Pancreas (tissue), 10 donors: ENCODE measurements at regions not wholly inside any gene's neighbourhood (a gene's known extent, or its start where the extent isn't known, plus 50 kb on each side); places are given as distances from the start of the nearest gene placed in this dataset.

Source experiments
- ATAC-seq, 4 donors: fragments of 200-7000 bp; cut with Tn5 transposase; one replicate each; pipeline versions ENCODE4 v1.8.0 to v1.9.1; 2020; ENCODE audit warnings: mild to moderate bottlenecking in 4 of 4, moderate library complexity in 4 of 4
- DNase-seq, 6 donors: peaks; one replicate each; pipeline ENCODE4 v3.0.0-alpha.2; 2020
- FAIRE-seq: peaks from 2 replicates; lab custom pipeline; 2012; peaks lifted over from hg19 to GRCh38; lab: Jason Lieb, UNC
- H3K27ac ChIP-seq, 4 donors: fragments of 200-600 bp; sonication (generic); 1 replicate in 3 of 4; 2 replicates in 1 of 4; pipeline versions ENCODE4 v1.5.0 to v1.8.0; 2020
- H3K27me3 ChIP-seq, 4 donors: fragments of 200-600 bp; one replicate each; pipeline ENCODE4 v1.8.0; 2021
- H3K36me3 ChIP-seq, 3 donors: fragments of 200-600 bp; sonication (generic) in 1 of 3; one replicate each; pipeline versions ENCODE4 v1.5.0 to v1.8.0; 2020 to 2021
- H3K4me1 ChIP-seq, 3 donors: fragments of 200-600 bp; one replicate each; pipeline ENCODE4 v1.8.0; 2021
- H3K4me3 ChIP-seq, 4 donors: fragments of 200-600 bp; sonication (generic) in 2 of 4; one replicate each; pipeline versions ENCODE4 v1.5.0 to v1.8.0; 2020 to 2021
- H3K9me3 ChIP-seq, 4 donors: fragments of 200-600 bp; one replicate each; pipeline ENCODE4 v1.8.0; 2021
- WGBS, 2 donors: extraction: QIAGEN DNeasy Blood & Tissue Kit; methylation state at CpG; one replicate each; pipeline ENCODE4 v1.1.7; 2013; 5-methylcytosine and 5-hydroxymethylcytosine counted together
- intact Hi-C, 3 donors: fragments of 100-400 bp; cut with DNase I; formaldehyde crosslinking; loops; one replicate each; pipeline versions ENCODE4 v1.11.1 to v1.14.2; 2022
- TF ChIP-seq, protein P1 (sequence below), 4 donors: fragments of 200-600 bp; sonication (generic) in 3 of 4; IDR thresholded peaks; one replicate each; pipeline versions ENCODE4 v1.5.0 to v1.8.0; 2021; ENCODE audit warnings: antibody characterized with exemption in 4 of 4
- donor health status: healthy with polysubstance abuse.
- donor health status: DM: no; HTN: no; CAD: no; lungs with moderate emphysema.
- donor health status: DM: no; HTN: no; CAD: no.
- donor health status: control.
- donor health status: control.
- donor health status: Bipolar disorder and iron deficiency.
- donor health status: DM: yes; HTN: yes; CAD: no.
- donor health status: DM: no; HTN: no; CAD: no.
- donor health status: DM: no; HTN: no; CAD: no.
- donor health status: DM: yes; HTN: yes; CAD: no.

- WGBS, 2 donors = 36 to 68% methylated on average over 1 of the region's 1 CpG
- Histone ChIP-seq H3K9me3 (no peaks in the 10 kb centered on the region), H3K4me3 (no peak overlapping the region), H3K27ac (no peak overlapping the region), H3K36me3 (no peaks in the 10 kb centered on the region), H3K4me1 (no peaks in the 10 kb centered on the region), H3K27me3 (no peaks in the 10 kb centered on the region)
- TF ChIP-seq, protein P1, sequence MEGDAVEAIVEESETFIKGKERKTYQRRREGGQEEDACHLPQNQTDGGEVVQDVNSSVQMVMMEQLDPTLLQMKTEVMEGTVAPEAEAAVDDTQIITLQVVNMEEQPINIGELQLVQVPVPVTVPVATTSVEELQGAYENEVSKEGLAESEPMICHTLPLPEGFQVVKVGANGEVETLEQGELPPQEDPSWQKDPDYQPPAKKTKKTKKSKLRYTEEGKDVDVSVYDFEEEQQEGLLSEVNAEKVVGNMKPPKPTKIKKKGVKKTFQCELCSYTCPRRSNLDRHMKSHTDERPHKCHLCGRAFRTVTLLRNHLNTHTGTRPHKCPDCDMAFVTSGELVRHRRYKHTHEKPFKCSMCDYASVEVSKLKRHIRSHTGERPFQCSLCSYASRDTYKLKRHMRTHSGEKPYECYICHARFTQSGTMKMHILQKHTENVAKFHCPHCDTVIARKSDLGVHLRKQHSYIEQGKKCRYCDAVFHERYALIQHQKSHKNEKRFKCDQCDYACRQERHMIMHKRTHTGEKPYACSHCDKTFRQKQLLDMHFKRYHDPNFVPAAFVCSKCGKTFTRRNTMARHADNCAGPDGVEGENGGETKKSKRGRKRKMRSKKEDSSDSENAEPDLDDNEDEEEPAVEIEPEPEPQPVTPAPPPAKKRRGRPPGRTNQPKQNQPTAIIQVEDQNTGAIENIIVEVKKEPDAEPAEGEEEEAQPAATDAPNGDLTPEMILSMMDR (IDR thresholded peaks at IDR 0.05) = no peak
- intact Hi-C loops = no loop called here
- DNase-seq (no peak), FAIRE-seq (no peak), ATAC-seq (no peak)
Observed at GRCh38 chr17:73840829-73841228, 196.6 kb upstream of the SDK2 start.

- no peaks in the 10 kb centered on the region for H3K27me3 ChIP-seq
- FAIRE-seq (no peak), DNase-seq (no peak), ATAC-seq (peak in 2 of 4 donors; percentile 37 to 43)
- intact Hi-C loops = no loop called here
- H3K27ac ChIP-seq = no peak overlapping the region
- TF ChIP-seq, protein P1 (IDR thresholded peaks at IDR 0.05) = no peak
- H3K4me3 ChIP-seq = no peak overlapping the region
- H3K36me3 ChIP-seq = no peaks in the 10 kb centered on the region
- H3K4me1 ChIP-seq = no peaks in the 10 kb centered on the region
- 54 to 74% methylated on average over 3 of the region's 3 CpGs for WGBS, 2 donors
- no peaks in the 10 kb centered on the region for H3K9me3 ChIP-seq
Observed at GRCh38 chr17:73841431-73842060, 197.3 kb upstream of the SDK2 start.

DNA sequence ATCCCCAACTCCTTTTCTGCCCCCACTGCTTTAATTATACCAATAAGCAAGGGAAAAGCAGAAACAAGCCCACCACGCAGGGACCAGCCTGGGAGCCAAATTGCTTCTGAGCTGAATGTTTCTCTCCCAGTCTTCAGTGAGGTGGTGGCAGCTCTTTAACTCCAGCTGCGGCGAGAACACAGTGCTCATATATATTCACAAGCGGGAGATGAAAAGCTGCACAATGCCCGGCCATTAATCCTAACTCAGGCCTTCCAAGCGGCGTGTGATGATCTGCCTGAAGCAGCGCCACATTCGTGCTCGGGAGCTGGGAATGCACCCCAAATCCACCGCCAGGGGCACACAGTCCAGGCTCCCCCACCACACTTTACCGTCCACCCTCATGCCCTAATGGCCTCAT, 203.7 kb upstream of the SDK2 start:
- intact Hi-C loops = no loop called here
- no peaks in the 10 kb centered on the region for H3K9me3 ChIP-seq
- H3K27ac ChIP-seq = no peak overlapping the region
- ATAC-seq (no peak), FAIRE-seq (no peak), DNase-seq (no peak)
- no peaks in the 10 kb centered on the region for H3K36me3 ChIP-seq
- no peak overlapping the region for H3K4me3 ChIP-seq
- H3K4me1 ChIP-seq = no peaks in the 10 kb centered on the region
- 79 to 87% methylated on average over 12 of the region's 12 CpGs for WGBS, 2 donors
- H3K27me3 ChIP-seq = no peaks in the 10 kb centered on the region
- TF ChIP-seq, protein P1 (IDR thresholded peaks at IDR 0.05) = no peak

DNA sequence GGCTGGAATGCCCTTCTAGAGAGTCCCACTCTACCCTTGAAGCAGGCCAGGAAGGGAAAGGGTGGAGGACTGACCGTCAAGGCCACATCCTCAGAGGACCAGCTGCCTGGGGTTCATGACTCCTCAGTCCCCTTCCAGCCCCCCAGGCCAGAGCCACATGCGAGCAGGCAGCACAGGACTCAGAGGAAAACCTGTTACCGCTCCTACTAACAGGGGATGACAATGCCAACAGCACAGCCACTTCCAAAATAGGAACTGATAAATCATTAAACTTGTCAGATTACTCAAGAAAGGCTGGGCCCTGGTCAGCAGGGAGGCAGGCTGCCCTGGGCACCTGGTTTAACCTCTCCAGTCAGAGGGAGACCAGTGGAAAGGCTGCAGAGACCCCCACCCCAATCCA, 206.2 kb upstream of the SDK2 start:
- intact Hi-C loops = no loop called here
- H3K27ac ChIP-seq = no peak overlapping the region
- H3K9me3 ChIP-seq = no peaks in the 10 kb centered on the region
- 51 to 55% methylated on average over 3 of the region's 3 CpGs for WGBS, 2 donors
- no peak for FAIRE-seq
- no peaks in the 10 kb centered on the region for H3K27me3 ChIP-seq
- H3K4me3 ChIP-seq = no peak overlapping the region
- DNase-seq = no peak
- H3K4me1 ChIP-seq = no peaks in the 10 kb centered on the region
- no peak for ATAC-seq
- H3K36me3 ChIP-seq = no peaks in the 10 kb centered on the region
- TF ChIP-seq, protein P1 (IDR thresholded peaks at IDR 0.05) = no peak

GRCh38 chr17:73851091-73851490, 206.8 kb upstream of the SDK2 start:
- Histone ChIP-seq H3K27me3 (no peaks in the 10 kb centered on the region), H3K9me3 (no peaks in the 10 kb centered on the region), H3K27ac (no peak overlapping the region), H3K4me1 (no peaks in the 10 kb centered on the region), H3K4me3 (no peak overlapping the region), H3K36me3 (no peaks in the 10 kb centered on the region)
- intact Hi-C loops = no loop called here
- 61 to 67% methylated on average over 2 of the region's 2 CpGs for WGBS, 2 donors
- FAIRE-seq (no peak), ATAC-seq (no peak), DNase-seq (no peak)
- TF ChIP-seq, protein P1 (IDR thresholded peaks at IDR 0.05) = no peak
